ENCODE measurements at regions not wholly inside any gene's neighbourhood (a gene's known extent, or its start where the extent isn't known, plus 50 kb on each side); places are given as distances from the start of the nearest gene placed in this dataset.

- TF ChIP-seq EP300 (IDR thresholded peaks at IDR 0.05) (no peak), CTCF (IDR thresholded peaks at IDR 0.05) (no peak)
These were observed 491.0 kb downstream of the XPNPEP1 start for GRCh38 chr10:109432281-109432680.
